CD4-positive, alpha-beta T cell treated with Interleukin-17A for 4 hours (primary cell): ENCODE measurements at regions not wholly inside any gene's neighbourhood (a gene's known extent, or its start where the extent isn't known, plus 50 kb on each side); places are given as distances from the start of the nearest gene placed in this dataset.
A peak's percentile ranks its signal among the peaks of the same experiment; 100 is the strongest.

ENCODE experiments used
- DNase-seq: peaks from one replicate; pipeline ENCODE4 v3.0.0-alpha.2; 2020; ENCODE audit warnings: mixed read lengths

DNA sequence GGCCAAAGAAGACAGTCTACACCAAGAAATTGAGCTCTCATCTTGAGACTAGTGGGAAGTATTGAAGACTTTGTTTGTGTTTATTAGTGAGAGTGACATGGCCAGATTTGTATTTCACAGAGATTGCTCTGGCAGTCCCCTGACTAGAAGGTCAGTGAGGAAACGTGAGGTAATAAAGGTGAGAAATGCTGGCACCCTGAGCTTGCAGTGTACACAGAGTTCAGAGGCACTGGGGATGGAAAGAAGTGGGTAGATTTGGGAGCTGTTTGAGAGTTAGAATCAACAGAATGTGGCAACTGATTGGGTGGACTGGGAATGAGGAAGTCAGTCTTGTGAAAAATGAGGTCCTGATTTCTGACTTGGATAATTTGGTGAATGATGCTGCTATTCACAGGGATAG lies 336.9 kb downstream of the SNAPC1 start:
- DNase-seq = no peak

DNA sequence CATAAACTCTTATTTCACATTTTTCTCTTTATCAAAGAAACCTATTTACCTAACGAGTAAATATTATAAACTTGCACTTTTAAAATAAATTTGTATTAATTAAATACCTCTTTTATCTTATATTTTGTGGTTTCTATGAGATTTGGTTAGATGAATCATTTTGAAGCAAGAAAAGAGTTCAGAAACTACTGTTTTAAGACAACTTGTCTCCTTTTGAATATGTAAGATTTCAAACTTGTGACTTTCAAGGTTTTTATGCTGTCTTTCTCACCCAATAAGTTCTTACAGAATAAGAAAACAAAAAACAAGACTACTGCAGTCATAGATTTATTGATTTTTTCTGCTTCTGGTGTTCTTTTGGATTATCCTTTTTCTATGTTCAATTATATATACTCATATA lies 339.0 kb downstream of the SNAPC1 start:
- no peak for DNase-seq

DNA sequence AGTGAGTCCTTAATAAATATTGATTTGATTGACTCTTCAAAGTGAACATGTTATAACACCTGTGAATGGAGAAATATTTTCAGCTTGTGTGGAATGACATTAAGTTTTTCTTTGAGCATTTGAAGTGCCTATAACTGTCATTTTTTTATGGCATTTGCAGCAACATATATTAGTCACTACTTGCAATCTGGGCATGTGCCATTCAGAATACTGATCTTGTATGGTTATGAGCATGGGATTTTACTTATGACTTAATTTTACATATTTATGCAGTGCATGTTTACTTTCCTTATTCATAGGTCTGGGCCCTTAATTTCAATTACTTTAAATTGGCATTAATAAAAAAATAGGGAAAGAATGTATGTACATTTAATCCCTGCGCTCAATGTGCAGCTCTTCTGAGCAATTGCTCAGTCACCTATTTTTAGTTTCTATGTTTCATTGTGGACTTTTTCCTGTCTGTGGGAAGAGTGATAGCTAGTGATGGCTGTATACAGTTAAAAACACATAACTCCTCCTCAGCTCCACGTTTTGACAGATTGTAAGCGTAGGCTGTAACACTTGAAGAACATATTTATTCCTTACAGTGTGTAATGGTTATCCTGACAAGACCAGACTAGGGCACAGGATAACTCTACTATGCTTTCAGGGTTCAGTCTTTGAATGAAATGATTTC lies 339.6 kb downstream of the SNAPC1 start:
- DNase-seq = no peak

DNA sequence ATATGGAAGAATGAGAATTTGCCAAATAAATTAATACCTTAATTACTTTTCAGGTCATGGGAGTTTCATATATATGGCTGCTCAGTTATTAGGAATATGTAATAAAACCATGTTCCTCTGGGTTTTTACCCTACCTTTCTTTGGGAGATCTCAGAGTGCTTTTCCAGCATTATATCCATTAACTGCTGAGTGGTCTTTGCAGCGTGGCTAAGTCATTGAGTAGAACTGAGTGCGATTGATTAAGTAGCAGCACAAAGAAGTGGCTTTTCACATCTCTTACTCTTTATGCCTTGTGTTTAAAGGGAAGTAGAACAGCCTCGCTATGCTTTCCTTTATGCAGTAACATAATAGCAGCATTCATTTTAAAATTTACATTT lies 340.1 kb downstream of the SNAPC1 start:
- no peak for DNase-seq

DNA sequence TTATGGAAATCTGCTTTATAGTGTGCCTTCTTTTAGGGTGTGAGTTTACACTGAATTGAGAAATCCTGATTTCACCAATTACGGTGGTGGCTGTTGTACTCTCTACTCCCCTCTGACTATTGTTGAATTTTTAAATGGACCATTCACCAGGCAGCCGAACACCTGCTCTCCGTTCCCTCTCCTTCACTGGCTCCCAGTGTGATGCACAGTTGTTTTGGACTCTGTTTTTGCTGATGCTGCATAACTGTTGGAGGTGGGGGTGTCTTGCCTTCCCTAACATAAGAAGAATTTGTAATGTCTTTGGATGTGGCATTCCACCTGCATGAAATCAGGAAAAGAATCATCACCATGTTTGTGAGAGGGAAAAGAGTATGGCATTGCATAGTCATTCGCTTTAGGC lies 341.2 kb downstream of the SNAPC1 start:
- no peak for DNase-seq

DNA sequence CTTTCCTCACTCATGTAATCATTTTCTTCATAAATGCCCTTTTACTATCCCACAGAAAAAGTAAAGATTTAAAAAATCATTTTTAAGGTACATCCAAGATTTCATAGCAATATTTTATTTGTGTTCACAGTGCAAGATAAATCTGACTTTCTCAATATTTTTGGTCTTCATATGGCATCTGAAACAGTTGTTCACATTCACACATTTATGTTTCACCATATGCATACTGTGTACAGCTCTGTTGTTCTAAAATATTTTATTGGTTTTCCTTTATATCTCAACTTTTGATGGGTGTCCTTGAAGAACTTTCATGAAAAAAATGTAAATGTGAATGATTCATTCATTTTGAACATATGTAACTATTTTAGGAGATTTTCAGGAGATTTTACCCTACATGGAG lies 348.7 kb downstream of the SNAPC1 start:
- DNase-seq = no peak

DNA sequence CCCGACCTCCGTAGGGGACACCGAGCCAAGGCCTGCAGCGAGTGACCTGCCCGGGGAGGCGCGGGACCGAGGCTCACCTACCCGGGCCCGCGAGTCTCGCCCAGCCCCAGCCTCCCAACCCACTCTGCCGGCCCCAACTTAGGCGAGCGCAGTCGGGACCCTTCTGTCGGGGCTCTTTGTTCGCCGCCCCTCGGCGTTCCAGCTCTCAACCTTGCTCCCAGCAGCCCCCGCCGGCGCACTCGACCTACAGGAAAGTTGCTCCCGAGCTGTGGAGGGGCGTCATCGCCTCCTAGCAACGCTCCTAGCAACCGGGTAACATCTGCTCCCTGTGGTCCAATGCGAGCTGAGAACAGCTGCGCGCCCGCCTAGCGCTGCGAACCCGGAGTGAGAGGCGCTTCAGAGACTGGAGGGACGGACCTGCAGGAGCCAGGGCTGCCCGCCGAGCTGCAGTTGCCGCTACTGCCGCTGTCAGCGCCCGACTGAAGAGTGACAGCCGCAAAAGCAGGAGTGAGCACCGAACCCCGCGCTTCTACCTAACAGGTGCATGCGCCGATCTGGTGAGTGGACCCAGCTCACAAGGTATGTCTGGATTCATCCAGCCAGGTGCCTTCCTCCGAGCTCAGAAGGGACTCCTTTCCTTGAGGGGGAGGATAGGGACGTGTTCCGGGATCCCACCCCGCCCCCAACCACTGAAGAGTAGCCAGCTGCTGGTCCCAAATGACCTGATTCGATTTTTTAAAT lies 355.0 kb downstream of the SNAPC1 start:
- DNase-seq = peak; percentile 51

DNA sequence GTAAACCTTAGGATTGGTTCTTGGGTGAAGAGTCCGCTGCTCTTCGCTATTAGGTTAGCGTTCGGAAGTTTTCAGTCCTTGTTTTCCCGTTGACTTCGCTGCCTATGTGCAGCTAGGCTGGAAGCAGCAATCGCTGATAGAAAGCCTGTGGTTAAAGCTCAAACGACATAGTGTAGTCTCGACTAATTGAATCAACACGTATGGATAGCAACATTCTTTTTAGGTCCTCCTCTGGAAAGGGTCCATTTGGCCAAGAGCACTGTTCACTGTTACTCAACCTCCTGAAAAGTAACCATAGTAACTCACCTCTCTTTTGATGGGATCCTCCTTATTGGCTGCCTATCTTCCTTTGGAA lies 355.5 kb downstream of the SNAPC1 start:
- DNase-seq = no peak

DNA sequence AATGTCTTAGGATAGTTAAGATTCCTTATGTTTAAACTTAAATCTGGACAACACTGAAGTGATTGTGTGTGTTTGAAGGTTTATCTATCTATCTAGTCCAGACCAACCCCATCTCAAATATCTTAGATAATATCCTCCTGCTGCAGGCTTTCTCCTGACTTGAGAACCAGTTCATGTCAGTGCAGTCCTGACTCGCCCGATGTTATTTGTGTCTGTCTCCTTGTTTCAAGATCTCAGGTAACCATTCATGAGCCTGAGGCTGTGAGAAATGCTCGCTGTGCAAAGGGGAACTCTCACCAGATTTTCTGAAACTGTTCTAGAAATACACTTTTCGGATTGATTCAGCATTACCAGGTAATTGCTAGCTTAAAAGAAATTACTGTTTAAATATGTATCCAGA lies 356.2 kb downstream of the SNAPC1 start:
- DNase-seq = no peak

DNA sequence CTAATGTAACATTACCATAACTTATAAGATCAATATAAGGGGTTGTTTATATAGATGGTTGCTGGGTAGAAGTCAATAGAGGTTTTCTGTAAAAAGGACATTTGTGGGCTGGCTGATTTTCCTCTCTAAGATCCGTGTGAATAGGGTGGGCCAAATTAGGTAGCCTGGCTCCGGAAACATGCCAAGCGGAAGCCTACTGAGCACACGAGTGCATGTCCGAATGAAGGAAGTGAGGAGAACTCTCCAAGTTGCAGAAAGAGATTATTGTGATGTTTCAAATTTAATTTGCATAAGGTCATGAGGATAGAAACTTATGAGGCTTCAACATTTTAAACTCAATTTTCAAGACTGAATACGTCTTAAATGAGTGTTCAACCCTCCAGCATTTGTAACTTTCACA lies 356.7 kb downstream of the SNAPC1 start:
- DNase-seq = no peak

DNA sequence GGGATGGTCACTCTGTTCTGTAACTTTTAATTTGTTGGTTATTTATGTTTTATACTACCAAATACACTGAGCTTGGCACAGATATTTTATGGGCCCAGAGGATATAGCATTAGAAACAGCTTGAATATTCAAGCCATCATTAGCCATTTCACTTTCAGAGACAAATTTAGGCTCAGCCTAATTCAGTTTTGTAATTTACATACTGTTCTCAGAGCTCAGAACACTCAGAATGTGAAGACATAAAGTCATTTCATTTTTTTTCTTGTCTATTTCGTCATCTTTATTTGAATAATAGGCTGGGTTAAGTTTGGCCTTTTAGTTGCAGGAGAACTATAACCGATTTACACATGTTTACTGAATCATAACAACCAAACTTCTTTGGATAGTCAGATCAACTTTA lies 361.7 kb downstream of the SNAPC1 start:
- no peak for DNase-seq

DNA sequence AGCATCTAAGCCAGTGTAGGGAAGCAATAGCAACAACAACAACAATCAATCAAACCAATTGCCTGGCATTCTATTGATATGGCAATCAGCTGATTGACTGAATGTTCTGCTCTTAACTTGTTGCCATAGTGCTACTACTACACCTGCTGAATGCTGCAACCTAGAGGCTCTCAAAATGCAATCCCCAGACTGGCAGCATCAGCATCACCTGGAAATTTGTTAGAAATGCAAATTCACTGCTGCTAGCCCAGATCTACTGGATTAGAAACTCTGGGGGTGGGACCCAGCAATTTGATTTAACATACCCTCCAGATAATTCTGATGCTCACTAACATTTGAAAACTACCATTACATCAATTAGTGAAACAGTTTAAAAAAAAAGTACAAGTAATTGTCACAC lies 363.6 kb downstream of the SNAPC1 start:
- DNase-seq = no peak

DNA sequence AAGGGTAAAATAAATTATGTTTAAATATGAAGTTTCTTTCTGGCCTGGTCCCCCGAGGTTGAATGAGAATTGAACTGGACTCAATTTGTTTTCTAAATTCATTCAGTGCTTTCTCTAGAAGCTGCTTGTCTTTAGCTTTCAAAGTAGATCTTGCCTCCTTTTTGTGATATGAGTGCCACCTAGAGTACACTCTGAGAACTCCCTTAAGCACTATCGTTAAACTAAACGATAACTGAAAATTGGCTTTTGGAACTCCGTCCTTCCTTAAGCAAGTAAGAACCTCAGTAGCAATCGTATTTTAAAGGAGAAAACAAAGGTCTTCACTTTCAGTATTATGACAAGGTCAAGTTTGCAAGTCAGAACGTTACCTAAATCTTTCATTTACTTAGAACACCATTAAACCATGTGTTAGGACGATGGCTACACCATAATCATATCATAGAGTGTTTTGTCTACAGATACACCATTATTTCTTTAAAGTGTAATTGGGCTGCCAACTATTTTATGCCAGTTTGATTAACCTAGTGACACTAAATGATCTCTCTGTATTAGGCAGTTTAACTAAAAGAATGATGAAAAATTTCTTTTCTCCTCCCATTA lies 364.8 kb downstream of the SNAPC1 start:
- no peak for DNase-seq

DNA sequence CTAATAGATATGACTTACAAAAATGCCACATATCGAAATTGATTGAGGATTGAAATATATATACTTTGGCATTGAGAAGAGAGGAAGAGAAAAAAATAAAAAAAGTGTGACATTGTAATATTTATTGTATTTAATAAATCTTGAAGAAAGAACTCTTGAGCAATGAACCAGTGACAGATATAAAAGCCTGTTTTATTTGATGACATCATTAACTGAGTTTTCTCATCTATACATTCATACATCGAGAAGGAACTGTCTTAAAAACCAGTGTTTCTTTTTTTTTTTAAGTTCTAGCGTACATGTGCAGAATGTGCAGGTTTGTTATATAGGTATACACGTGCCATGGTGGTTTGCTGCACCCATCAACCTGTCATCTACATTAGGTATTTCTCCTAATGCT lies 368.2 kb downstream of the SNAPC1 start:
- DNase-seq = no peak

DNA sequence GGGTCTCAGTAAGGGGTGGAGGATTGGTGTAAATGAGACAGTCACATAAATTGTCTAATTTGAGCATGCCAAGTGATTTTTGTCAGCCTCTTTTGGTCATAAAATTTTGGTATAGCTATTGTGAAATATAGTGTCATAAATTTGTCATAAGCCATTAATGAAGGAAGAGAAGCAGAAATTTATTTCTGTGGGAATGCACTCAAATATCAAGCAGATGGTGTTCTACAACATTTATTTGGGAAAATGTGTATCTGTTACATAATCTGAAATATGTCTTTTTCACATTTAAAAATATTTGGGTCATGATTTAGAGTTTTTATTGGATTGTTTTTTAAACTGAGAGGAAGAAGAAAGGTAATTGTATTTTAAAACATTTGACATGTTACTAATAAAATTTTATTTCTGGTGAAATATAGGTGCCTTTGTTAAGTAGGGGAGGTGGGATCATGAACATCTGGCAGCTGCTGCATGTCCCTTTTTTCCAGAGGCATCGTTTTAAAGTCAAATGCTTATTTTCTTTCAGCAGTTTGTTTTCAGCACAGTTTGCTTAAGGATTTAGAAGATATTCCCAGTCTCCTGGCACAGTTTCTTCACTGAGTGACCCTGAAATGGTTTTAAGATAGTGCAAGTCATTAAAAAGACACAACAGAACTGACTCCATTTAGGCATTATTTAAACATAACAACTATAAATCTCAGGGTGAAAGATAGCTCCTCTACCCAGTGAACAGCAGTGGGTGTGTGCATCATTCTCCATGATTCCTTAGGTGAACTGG lies 371.7 kb downstream of the SNAPC1 start:
- no peak for DNase-seq

DNA sequence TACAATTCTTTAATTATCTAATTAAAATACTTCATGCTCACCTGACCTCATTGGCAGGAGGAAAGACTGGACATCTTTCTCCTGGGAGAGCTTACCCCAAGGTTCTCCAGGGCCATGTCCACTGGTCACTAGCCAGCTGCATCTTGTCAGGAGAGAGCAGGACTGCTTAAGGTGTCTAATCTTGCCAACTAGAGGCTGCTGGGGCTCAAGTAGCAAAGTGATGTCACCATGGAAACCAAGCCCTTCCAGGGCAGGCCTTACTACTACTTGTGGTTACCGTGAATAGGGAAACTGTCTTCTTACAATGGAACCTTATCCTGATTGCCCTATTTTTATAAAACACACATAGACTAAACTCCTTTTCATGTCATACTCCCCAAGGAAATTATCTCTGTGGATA lies 376.4 kb downstream of the SNAPC1 start:
- no peak for DNase-seq

DNA sequence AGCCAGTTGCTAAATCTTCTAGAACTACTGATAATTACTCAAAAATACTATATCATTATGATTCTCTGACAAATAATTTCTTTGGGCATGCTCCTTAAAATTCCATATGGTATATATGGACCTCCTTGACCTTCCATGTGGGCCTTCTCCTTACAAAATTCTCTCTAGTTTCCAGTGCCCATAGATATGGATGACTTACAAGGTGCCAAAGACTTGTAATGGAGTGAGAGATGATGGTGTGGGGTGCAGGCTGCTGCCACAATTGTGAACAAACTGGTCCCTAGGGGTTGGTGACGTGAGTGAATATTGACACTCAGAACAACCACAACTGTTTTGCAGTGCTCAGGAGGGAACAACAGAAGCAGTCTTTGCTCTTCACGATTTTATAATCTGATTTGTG lies 378.9 kb downstream of the SNAPC1 start:
- no peak for DNase-seq

DNA sequence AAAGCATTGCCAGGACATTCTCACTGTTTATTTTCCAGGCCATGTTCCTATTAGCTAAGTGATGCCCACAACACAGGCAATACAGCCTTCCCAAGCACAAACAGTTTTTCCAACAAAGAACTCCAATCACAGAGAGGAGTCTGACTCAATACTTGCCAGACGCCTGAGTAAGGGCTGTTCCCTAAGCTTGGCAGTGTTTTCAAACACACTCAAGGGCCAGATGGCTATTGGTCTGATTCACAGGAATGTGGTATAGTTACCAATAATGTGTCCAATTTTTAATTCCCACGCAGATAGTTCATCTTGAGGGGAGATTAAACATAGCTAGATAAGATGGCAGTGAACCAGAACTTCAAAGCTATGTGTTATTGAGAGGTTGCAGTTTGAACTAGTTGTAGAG lies 381.0 kb downstream of the SNAPC1 start:
- no peak for DNase-seq

DNA sequence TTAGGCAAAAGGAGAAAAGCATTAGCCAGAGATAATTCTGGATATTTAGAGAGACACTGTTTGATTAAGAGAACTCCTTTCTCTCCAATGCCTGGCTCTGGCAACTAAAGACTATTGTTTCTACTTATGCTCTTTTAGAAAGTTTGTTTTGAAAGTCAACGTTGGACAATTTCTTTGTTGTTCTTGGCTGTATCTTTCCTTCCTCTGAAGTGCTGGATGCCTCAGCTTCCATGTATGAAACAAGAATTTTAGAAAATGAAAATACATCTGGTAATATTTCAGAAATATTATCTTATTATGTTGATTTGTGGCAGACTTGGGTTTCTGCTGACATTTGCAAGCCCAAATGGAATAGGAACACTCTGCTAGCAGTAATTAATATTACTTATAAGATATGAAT lies 382.6 kb downstream of the SNAPC1 start:
- no peak for DNase-seq

DNA sequence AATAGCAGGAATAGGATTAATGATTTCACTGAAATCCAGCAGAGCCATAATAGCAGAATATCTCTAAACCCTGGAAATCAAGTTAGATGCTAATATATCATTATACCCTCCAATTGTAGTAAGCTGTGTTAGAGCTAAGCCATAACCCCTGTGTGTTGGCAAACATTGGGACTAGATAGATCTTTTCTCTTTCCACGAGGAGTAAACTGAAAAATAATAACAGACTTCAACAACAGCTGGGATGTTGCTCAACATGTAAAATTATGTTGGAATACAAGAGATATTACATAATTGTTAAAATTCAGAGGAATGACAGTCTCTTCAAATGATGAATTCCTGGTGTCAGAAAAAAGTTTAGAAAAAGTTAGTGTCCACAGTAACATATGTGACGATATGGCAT lies 383.8 kb downstream of the SNAPC1 start:
- no peak for DNase-seq

DNA sequence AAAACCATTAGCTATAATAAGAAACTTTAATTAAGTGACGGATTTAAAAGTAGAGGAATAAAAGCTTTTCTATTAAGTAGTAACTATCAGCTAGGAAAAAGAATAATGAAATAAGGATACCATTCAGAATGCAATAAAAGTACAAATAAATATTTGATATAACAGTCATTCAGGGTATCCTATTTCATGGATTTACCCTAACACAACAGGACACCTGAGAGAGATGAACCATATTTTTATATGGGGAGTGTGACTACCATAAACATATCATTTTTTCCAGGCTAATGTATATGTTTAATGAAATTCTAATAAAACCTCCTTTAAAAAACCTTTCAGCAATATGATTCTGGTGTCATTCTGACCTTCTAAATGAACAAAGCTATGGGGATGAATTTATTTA lies 393.8 kb downstream of the SNAPC1 start:
- DNase-seq = no peak

DNA sequence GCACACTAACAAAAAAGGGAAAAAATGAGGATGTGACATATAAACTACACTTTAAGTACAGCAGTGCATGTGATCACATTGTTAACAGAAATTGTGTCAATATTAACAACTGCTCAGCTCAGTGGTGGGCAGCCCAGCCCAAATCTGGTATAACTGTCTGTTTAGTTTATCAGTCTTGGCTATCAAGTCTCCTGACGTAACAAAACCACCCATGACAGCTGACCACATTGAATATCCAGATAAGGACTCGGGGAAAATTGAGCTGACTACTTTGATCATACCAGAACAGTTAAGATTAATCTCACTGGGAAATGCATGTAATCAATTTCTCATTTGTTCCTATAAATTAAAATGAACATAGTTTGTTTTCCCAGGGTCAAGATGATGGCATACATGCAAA lies 396.6 kb downstream of the SNAPC1 start:
- no peak for DNase-seq

DNA sequence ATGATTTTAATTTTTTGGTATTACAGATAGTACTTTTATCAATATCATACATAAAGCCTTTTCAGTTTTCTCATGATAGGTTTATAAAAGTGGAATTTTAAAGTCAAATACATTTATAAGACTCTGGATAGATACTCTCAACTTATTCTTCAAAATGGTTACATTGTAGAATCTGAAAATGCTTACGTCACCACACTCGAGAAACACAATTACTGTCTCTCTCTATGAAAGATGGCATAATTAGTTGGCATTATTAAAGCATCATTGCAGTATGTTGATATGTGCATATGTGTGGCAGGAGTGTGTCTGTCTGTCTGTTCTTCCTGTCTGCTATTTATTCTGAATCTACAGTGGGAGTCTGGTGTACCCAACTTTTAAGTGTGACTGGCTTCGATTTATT lies 397.1 kb downstream of the SNAPC1 start:
- no peak for DNase-seq
